Ectodermal cell (in vitro differentiated cells): ENCODE measurements at regions not wholly inside any gene's neighbourhood (a gene's known extent, or its start where the extent isn't known, plus 50 kb on each side); places are given as distances from the start of the nearest gene placed in this dataset.

Experiments used
- H3K27ac ChIP-seq: 2 replicates; pipeline ENCODE4 v1.7.0; 2013; ENCODE audit warnings: mild to moderate bottlenecking, low read depth, low read length; ENCODE audit not compliant: insufficient read depth, poor library complexity, severe bottlenecking
- H3K27me3 ChIP-seq: 2 replicates; pipeline ENCODE4 v1.7.0; 2013; ENCODE audit warnings: mild to moderate bottlenecking, low read length; ENCODE audit not compliant: insufficient read depth, control insufficient read depth, poor library complexity, severe bottlenecking
- H3K36me3 ChIP-seq: one replicate; pipeline ENCODE4 v1.7.0; 2013; ENCODE audit warnings: low read length; ENCODE audit not compliant: control insufficient read depth, insufficient read depth
- H3K4me1 ChIP-seq: one replicate; pipeline ENCODE4 v1.7.0; 2013; ENCODE audit warnings: low read length; ENCODE audit not compliant: control insufficient read depth, insufficient read depth
- H3K4me3 ChIP-seq: 2 replicates; pipeline ENCODE4 v1.7.0; 2013; ENCODE audit warnings: low read depth, low read length, control low read depth; ENCODE audit not compliant: insufficient read depth
- H3K9me3 ChIP-seq: 2 replicates; pipeline ENCODE4 v1.7.0; 2013; ENCODE audit warnings: mild to moderate bottlenecking, low read length, moderate library complexity; ENCODE audit not compliant: control insufficient read depth
- WGBS, 2 experiments: methylation state at CpG; one replicate each; pipeline ENCODE4 v1.1.7; 2013; ENCODE audit warnings: missing lambda C conversion rate in 2 of 2; 5-methylcytosine and 5-hydroxymethylcytosine counted together

GRCh38 chr2:564471-565181 lies 112.6 kb downstream of the TMEM18 start:
- H3K4me3 ChIP-seq, result no peak overlapping the region
- WGBS, 2 experiments, result 94 to 96% methylated on average over 19 of the region's 19 CpGs
- no peak overlapping the region for H3K27ac ChIP-seq
- no peaks in the 10 kb centered on the region for H3K9me3 ChIP-seq
- no peaks in the 10 kb centered on the region for H3K4me1 ChIP-seq
- no peaks in the 10 kb centered on the region for H3K27me3 ChIP-seq
- no peaks in the 10 kb centered on the region for H3K36me3 ChIP-seq

DNA sequence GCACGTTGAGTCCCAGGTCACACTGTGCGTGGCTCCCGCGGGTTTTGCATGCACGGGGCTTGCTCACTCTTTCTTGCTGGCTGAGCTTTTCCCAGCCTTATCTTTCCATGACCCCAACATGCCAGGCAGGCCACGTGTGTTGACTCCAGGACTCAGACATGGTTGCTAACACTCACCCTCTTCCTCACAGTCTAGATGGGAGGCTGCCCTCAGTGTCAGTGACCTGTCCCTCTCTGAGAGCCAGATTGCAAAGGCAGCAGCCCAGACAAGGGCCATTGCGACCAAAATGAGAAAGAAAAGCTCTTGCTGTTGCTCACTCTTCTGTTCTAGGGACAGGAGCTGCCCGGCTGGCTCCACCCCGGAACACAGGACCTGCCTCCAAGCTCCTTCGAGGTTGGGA lies 113.7 kb downstream of the TMEM18 start:
- H3K36me3 ChIP-seq, result no peaks in the 10 kb centered on the region
- no peak overlapping the region for H3K27ac ChIP-seq
- no peak overlapping the region for H3K4me3 ChIP-seq
- no peaks in the 10 kb centered on the region for H3K9me3 ChIP-seq
- no peaks in the 10 kb centered on the region for H3K4me1 ChIP-seq
- no peaks in the 10 kb centered on the region for H3K27me3 ChIP-seq
- WGBS, 2 experiments, result 89 to 90% methylated on average over 10 of the region's 10 CpGs

DNA sequence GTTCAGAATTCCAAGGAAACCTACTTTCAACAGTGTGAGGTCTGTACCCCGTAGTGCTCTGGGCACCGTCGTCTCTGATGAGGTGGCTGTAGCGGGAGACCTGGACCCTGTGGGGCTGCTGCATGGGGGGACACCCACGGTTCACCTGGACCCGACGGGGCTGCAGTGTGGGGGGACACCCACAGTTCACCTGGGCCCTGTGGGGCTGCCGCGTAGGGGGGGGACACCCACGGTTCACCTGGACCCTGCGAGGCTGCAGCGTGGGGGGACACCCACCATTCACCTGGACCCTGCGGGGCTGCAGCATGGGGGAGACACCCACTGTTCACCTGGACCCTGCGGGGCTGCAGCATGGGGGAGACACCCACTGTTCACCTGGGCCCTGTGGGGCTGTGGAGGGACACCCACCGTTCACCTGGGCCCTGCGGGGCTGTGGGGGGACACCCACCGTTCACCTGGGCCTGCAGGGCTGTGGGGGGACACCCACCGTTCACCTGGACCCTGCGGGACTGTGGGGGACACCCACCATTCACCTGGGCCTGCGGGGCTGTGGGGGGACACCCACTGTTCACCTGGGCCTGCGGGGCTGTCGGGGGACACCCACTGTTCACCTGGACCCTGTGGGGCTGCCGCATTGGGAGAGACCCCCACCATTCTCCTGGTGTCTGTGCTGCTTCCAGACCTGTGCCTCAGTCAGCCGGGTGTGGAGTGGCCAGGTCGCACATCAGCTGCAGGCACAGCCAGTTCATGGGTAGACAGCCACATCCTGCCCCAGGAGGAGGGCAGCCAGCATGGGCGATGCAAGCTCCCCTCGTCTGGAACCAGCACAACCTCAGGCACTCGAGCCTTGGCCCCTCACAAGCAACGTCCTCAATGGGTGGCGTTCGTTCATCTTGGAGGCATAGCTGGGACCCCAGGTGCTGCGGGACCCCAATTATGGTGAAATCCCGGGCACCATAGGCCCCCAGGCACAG lies 114.5 kb downstream of the TMEM18 start:
- Histone ChIP-seq H3K4me1 (no peaks in the 10 kb centered on the region), H3K9me3 (no peaks in the 10 kb centered on the region), H3K36me3 (no peaks in the 10 kb centered on the region), H3K27ac (no peak overlapping the region), H3K27me3 (no peaks in the 10 kb centered on the region), H3K4me3 (no peak overlapping the region)
- 91 to 92% methylated on average over 33 of the region's 33 CpGs for WGBS, 2 experiments

GRCh38 chr2:558879-559278 lies 118.3 kb downstream of the TMEM18 start:
- Histone ChIP-seq H3K27ac (no peak overlapping the region), H3K9me3 (no peaks in the 10 kb centered on the region), H3K36me3 (no peaks in the 10 kb centered on the region), H3K4me3 (no peak overlapping the region), H3K4me1 (no peaks in the 10 kb centered on the region), H3K27me3 (no peaks in the 10 kb centered on the region)
- 84 to 89% methylated on average over 14 of the region's 14 CpGs for WGBS, 2 experiments

GRCh38 chr2:558302-558642 lies 118.9 kb downstream of the TMEM18 start:
- H3K4me1 ChIP-seq, result no peaks in the 10 kb centered on the region
- WGBS, 2 experiments, result 91 to 96% methylated on average over 16 to 17 of the region's 17 CpGs

DNA sequence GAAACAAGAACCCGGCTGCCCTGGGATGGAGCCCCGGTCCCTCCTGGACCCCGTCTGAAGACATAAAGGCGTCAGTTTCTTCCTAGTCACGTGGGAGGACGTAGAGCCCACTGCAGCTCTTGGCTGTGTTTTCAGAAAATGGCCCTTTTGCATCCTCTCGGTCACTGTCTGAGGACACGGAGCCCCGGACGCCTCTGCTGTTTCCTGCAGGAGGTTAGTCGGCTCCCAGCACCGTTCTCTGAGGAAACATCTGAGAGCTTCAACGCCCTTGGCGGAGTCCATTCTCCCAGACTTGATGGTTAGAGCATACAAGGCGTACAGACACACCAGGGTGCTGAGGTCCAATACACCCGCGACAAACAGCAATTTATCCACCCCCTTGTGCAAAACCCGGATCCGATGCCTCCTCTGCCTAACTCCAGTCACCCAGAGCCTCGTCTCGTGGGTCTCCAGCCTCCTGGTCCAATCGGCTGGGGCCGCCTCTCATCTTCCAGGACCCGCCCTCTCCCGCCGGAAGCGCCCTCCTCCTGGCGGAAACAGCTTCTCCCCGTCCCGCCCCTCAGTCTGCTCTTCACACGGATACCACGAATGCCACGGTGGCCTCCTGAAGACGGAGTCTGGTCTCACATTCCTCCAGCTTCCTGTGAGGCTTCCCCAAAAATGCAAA lies 119.4 kb downstream of the TMEM18 start:
- 94% methylated on average over 34 of the region's 34 CpGs for WGBS, 2 experiments
- Histone ChIP-seq H3K27me3 (no peaks in the 10 kb centered on the region), H3K27ac (no peak overlapping the region), H3K9me3 (no peaks in the 10 kb centered on the region), H3K36me3 (no peaks in the 10 kb centered on the region), H3K4me3 (no peak overlapping the region), H3K4me1 (no peaks in the 10 kb centered on the region)

More at GRCh38 chr2:558302-558642, 118.9 kb downstream of the TMEM18 start:
- H3K27me3 ChIP-seq, result no peaks in the 10 kb centered on the region
- no peaks in the 10 kb centered on the region for H3K9me3 ChIP-seq
- no peaks in the 10 kb centered on the region for H3K36me3 ChIP-seq
- H3K4me3 ChIP-seq, result no peak overlapping the region
- no peak overlapping the region for H3K27ac ChIP-seq

- no peaks in the 10 kb centered on the region for H3K9me3 ChIP-seq
- H3K36me3 ChIP-seq, result no peaks in the 10 kb centered on the region
- H3K4me3 ChIP-seq, result no peak overlapping the region
- WGBS, 2 experiments, result 95% methylated on average over 11 of the region's 11 CpGs
- H3K27me3 ChIP-seq, result no peaks in the 10 kb centered on the region
- no peak overlapping the region for H3K27ac ChIP-seq
- H3K4me1 ChIP-seq, result no peaks in the 10 kb centered on the region
These were observed 120.7 kb downstream of the TMEM18 start for GRCh38 chr2:556485-556884.

DNA sequence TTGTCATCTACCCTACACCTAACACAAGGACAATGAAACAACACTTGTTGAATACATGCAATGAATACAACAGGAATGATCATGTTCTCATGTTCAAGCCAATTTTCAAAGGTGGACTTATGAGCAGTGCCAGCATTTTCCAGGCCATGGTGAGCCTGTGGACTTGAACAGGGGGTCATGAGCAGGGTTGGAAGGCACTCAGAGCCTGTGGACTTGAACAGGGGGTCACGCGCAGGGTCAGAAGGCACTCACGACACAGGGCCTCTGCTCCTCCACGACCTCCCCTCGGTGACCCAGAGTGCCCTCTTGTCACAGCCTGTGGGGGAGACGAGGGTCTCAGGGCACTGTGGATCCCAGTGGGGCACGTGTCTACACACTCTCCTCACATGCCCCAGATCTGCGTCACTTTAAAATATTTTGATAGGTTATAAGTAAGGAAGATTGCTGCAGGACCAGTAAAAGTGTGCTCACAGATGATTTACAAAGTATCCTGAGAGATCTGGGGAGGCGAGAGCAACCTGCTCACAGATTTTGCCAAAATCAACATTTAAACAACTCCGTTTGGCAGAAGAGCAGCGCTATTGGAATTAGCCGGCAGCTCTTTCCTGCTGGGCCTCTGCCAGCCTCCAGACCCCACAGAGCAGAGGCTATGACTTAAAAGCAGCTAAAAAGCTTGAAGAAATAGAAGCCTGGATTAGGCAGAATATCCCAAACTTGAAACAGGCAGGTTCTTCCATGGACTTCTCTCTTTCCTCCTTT lies 121.9 kb downstream of the TMEM18 start:
- H3K4me1 ChIP-seq, result peaks cover 4% of the 10 kb centered on the region
- no peaks in the 10 kb centered on the region for H3K27me3 ChIP-seq
- WGBS, 2 experiments, result 91 to 94% methylated on average over 11 to 12 of the region's 12 CpGs
- no peaks in the 10 kb centered on the region for H3K9me3 ChIP-seq
- no peaks in the 10 kb centered on the region for H3K36me3 ChIP-seq
- H3K27ac ChIP-seq, result no peak overlapping the region
- H3K4me3 ChIP-seq, result no peak overlapping the region

- 72 to 79% methylated on average over 13 of the region's 13 CpGs for WGBS, 2 experiments
- Histone ChIP-seq H3K27ac (no peak overlapping the region), H3K36me3 (no peaks in the 10 kb centered on the region), H3K9me3 (no peaks in the 10 kb centered on the region), H3K4me1 (peaks cover 4% of the 10 kb centered on the region), H3K27me3 (no peaks in the 10 kb centered on the region), H3K4me3 (no peak overlapping the region)
These were observed 122.8 kb downstream of the TMEM18 start for GRCh38 chr2:554444-554843.
